AG08396 (cell line): ENCODE measurements at regions not wholly inside any gene's neighbourhood (a gene's known extent, or its start where the extent isn't known, plus 50 kb on each side); places are given as distances from the start of the nearest gene placed in this dataset.

ENCODE experiments used
- DNase-seq: peaks from one replicate; pipeline ENCODE4 v3.0.0; 2012; ENCODE audit warnings: low spot score, mixed read lengths

DNA sequence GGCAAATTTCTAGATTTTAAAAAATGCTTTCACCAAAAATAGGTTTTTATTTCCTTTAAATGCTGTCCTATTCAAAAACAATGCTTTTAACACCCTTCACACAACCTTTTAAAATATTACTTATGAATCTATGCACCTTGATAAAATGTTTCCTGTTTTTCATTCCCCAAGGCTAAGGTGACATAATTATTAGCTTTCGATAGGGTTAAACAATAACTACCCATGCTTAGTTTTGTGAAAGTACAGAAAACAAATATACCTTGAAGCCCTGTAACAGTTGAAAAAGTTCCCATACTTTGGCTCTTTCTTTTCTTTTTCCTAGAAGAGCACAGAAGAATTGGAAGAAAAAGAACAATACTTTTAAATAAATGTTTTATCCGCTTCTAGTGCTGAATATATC lies 54.9 kb upstream of the ITPRID2 start:
- no peak for DNase-seq

DNA sequence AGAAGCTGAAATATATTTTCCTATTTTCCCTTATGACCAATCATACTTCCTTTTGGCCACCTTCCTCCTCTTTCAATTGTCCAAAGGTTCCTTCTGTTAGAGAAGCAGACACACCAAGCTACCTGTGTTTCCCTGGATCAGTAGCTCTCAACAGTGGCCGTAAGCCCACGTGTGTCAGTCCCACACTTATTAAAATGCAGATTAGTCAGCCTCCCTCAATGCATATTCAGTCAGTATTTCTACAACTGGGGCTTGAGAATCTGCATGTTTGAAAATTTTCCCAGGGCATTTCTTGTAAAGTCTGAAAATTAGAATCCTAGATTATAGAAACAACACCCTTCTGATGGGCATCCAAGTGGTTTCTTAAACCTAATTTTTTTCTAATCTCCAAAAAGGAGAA lies 54.0 kb upstream of the ITPRID2 start:
- no peak for DNase-seq

DNA sequence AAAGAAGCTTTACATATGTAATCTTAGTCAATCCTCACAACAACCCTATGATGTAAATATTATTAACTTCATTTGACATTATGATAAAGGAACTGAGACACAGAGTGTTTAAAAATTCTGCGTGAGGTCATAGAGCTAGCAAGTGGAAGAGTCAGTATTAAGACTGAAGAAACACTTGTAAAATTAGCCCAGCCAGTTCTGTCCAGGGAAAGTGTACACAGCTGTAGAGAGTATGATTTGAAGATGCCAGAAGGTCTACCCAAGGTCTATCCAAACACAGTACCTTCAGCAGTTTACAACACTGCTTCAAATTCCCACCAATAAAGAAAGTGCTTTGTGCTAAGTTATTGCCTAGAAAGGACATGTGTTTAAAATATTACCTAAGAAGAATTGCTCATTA lies 51.7 kb upstream of the ITPRID2 start:
- no peak for DNase-seq

GRCh38 chr2:181841079-181841478 lies 50.5 kb upstream of the ITPRID2 start:
- DNase-seq = no peak
